Retinal pigment epithelial cell (primary cell): ENCODE measurements at regions not wholly inside any gene's neighbourhood (a gene's known extent, or its start where the extent isn't known, plus 50 kb on each side); places are given as distances from the start of the nearest gene placed in this dataset.
"Not testable (repeated sequence)": the region's sequence is repeated elsewhere in the genome, so short reads cannot be mapped to it uniquely, and the experiment has no call there.

ENCODE experiments used
- DNase-seq: peaks from one replicate; pipeline ENCODE4 v3.0.0-alpha.2; 2010; ENCODE audit warnings: low read depth
- H3K4me3 ChIP-seq: 2 replicates; pipeline ENCODE4 v1.5.1; 2011; ENCODE audit warnings: mild to moderate bottlenecking, low read length, control low read depth, moderate library complexity
- TF ChIP-seq, protein P1 (sequence below): conservative IDR thresholded peaks from 2 replicates; pipeline ENCODE4 v1.5.1; 2011; ENCODE audit warnings: low read depth, low read length, control low read depth, inconsistent platforms

DNA sequence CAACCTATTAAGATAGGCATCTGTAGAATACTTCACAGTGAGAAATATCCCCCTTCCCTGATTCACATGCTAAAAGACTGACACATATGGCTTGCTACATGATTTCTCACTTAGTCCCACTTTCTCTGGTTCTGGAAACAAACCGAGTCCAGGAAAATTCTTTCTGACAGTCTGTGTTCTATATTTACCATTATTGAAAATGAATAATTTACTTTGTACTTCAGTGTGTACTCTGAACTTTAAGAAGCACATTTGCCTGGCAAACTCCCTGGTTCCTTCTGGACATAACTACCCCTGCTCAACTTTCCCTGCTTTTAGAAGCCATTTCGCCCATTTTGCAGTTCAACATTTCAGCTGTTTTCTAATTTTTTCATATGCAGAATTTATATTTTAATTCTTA, 53.6 kb downstream of the APCS start:
- TF ChIP-seq, protein P1, sequence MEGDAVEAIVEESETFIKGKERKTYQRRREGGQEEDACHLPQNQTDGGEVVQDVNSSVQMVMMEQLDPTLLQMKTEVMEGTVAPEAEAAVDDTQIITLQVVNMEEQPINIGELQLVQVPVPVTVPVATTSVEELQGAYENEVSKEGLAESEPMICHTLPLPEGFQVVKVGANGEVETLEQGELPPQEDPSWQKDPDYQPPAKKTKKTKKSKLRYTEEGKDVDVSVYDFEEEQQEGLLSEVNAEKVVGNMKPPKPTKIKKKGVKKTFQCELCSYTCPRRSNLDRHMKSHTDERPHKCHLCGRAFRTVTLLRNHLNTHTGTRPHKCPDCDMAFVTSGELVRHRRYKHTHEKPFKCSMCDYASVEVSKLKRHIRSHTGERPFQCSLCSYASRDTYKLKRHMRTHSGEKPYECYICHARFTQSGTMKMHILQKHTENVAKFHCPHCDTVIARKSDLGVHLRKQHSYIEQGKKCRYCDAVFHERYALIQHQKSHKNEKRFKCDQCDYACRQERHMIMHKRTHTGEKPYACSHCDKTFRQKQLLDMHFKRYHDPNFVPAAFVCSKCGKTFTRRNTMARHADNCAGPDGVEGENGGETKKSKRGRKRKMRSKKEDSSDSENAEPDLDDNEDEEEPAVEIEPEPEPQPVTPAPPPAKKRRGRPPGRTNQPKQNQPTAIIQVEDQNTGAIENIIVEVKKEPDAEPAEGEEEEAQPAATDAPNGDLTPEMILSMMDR = no peak
- H3K4me3 ChIP-seq = no peak overlapping the region
- no peak for DNase-seq

GRCh38 chr1:159646687-159647086, 59.1 kb downstream of the APCS start:
- H3K4me3 ChIP-seq = no peak overlapping the region

DNA sequence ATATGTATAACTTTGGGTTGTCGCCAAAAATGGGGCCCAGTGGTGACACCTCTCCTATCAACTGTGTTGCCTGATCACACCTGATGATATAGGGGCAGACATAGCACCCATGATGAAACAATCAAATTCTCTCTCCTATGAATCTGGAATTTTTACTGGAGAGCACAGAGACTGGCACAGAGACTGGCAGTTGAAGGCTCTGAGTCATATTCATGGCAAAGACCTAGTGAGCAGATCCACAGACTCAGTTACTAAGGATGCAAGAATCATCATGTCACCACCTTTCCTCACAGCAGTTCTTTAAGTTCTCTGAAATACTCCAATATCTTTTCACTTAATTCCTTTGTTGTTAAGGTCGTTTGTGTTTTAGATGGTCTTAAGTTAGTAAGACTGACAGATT, 60.0 kb downstream of the APCS start:
- no peak overlapping the region for H3K4me3 ChIP-seq
- TF ChIP-seq, protein P1 = no peak
- DNase-seq = peak; percentile 10

More at GRCh38 chr1:159646687-159647086, 59.1 kb downstream of the APCS start:
- TF ChIP-seq, protein P1 = no peak
- no peak for DNase-seq

GRCh38 chr1:159652506-159652905, 61.9 kb downstream of the CRP start:
- TF ChIP-seq, protein P1 = no peak
- no peak for DNase-seq

GRCh38 chr1:159653201-159653600, 61.2 kb downstream of the CRP start:
- no peak for DNase-seq
- no peak overlapping the region for H3K4me3 ChIP-seq
- TF ChIP-seq, protein P1 = no peak

More at GRCh38 chr1:159652506-159652905, 61.9 kb downstream of the CRP start:
- no peak overlapping the region for H3K4me3 ChIP-seq

- DNase-seq, H3K4me3 ChIP-seq: not testable (repeated sequence)
These were observed 56.9 kb downstream of the CRP start for GRCh38 chr1:159657477-159657876.
